HG02763 (cell line): ENCODE measurements at regions not wholly inside any gene's neighbourhood (a gene's known extent, or its start where the extent isn't known, plus 50 kb on each side); places are given as distances from the start of the nearest gene placed in this dataset.

ENCODE experiments used
- ATAC-seq: cut with Tn5 transposase; IDR thresholded peaks from one replicate; pipeline ENCODE4 v1.9.1; 2021; ENCODE audit warnings: mild to moderate bottlenecking, moderate library complexity; ENCODE audit not compliant: unreplicated experiment

DNA sequence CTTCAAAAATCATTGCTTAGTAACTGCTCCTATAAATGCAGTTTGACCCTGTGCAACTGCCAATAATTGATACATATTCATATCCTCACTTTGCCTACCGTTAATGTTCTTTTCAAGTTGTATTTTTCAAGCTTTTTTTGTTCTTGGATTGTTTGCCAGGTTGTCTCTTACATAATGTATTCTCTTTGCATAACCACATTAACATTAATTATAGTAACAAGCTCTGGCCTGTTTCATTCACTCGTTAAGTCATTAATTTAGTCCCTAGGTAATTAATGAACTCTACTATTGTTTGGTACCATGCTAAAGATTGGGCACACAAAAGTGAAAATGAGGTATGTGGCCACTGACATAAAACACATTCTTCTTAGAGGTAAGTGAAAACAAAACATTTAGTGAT, 1338.8 kb downstream of the NSUN3 start:
- no peak for ATAC-seq

DNA sequence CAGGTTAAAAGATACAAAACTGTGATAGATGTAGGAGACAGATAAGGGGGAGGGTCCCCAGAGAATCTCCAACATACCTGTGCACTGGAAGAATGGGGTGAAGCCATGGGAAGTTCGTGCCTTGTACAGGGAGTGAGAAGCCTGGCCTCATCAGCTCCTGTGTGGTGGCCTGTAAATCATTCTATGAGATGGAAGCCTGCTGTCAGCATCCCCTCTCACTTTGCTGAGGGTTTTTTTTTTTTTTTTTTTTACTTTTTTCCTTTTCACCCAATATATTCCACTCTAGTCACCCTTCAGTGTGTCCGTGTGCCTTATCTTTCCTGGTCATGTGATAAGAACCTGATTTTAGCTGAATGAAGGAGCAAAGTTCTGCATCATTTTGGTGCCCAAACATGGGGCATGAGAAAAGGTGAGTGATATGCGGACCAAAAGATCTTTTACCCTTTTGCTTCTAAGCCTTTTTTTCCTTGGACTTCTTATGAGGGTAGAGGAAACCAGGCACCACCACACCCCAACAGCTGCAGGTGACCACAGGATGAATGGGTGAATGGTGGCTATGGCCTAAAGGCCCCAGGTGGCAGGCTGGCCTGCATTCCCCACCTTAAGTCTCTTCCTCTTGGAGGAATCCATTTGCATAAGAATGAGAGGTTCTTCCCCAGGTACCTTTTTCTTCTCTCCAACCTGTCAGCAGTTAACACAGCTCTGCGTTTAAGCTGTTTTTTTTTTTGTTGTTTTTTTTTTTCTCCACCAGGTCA, 1345.0 kb downstream of the NSUN3 start:
- no peak for ATAC-seq

DNA sequence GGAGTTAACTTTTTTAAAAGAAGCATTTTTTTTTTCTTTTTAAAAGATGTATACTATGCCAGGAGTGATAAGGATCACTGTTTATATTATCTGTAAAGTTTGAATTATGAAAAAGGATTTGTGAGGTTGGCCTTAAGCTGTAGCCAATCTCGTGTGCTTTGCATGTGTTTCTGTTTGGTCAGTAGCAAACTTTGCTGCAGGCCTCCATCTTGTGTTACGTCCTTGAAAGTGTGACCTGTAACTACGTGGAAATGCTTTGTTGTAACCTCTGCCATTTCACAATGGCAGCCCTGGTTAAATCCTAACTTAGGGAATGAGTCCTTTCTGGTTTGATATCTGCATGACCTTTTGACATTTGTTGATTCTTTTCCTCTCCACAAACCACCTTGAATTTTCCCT, 1345.6 kb downstream of the NSUN3 start:
- no peak for ATAC-seq

DNA sequence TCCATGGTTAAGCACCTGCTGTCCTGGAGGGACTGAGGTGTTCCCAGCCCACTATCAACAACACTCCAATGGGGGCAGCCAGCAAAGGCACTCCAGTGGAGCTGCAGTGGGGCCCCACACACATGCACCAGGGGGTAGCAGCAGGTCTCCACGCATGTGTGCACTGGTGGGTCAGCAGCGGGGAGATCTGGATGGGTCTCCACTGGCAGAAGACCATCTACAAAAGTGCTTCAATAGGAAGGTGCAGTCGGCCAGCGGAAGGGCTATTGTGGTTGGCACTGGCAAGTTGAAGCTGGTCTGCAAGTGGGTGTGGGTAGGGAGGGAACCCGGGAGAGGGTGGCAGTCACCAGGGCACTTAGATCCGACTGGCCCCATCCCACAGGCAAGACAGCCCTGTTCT, 1355.4 kb downstream of the NSUN3 start:
- ATAC-seq, result no peak

DNA sequence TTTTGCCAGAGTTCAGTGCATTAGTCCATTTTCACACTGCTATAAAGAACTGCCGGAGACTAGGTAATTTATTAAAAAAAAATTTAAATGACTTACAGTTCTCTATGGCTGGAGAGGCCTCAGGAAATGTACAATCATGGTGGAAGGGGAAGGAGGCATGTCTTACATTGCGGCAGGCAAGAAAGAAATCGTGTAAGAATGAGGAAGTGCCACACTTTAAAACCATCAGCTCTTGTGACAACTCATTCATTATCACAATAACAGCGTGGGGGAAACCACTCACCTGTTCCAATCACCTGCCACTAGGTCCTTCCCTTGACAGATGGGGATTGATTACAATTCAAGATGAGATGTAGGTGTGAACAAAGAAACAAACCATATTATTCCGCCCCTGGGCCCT, 1361.4 kb downstream of the NSUN3 start:
- ATAC-seq, result no peak

DNA sequence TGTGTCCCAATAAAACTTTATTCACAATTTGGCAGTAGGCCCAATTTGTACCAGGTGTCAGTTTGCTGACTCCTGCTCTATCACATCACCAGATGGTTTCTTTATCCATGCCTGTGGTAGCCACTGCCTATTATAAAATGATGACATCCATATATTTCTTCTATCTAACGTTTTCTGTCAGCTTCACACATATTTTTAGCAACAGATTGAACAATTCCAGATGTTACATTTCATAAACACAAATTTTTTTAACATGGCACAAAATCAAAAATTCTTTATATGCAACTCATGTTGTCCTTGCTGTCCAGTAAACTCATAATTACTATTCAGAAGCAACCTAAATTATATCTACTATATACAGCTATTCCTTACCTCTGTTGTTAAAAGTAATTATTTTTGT, 1371.6 kb downstream of the NSUN3 start:
- no peak for ATAC-seq

DNA sequence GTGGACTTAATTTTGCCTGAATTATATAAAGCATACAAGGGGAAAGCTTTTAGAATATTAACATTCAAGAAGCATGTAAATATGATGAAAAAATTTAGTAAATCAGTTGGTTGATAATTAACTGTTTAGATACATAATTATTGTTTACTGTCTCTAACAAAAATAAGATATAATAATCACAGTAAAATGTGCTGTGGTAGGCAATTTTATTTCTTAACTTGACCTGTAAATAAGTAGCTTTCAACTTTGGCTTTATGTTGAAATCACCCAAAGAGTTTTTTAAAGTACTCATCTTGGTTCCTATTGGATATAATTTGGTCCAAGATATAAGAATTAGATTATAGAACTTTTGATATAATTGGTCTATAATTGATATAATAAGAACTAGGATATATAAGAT, 1374.5 kb downstream of the NSUN3 start:
- no peak for ATAC-seq

DNA sequence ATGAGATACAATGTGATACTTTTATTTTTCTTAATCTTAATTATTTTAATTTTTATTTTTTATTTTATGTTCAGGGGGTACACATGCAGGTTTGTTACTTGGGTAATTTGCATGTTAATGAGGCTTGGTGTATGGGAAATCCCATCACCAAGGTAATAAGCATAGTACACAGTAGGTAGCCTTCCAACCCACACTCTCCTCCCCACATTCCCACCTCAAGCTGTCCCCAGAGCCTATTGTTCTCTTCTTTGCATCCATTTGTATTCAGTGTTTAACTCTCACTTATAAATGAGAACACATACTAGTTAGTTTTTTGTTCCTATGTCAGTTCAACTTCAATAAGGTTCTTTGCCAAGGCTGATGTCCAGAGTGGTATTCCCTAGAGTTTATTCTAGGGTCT, 1375.4 kb downstream of the NSUN3 start:
- ATAC-seq, result no peak

DNA sequence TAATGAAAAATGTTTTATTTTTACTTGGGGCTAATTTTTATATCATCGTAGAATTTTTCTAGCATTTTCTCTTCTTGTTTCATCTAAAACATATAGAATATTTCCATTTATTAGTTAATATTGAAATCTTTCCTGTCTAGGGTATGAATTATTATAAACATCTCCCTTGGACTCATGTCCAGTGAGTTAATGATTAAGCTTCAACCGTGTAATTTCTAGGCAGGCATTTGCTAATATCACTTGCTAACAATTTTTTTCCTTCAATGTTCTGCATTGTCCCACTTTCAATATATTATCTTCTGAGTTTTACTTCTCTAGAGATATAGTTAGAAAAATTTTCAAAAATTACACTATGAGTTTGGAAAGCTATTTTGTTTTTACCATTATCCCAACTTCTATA, 1371.6 kb upstream of the EPHA6 start:
- no peak for ATAC-seq

DNA sequence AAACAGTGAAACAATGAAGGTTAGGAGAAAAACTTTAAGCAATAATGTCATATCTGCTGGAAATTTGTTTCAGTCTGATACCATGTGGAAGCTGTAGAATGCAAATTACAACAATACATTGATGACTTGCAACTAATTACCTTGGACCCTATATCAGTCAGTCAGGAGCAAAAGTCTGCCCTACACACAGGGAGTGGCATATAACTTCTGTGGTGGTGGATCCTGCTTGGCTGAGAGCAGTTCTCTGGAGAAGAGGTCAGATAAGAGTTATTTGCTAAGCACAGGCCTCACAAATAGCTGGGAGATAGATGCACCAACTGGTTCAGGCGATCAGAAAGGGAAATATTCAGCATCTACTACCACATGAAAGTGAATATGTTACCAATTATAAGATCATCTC, 1364.6 kb upstream of the EPHA6 start:
- no peak for ATAC-seq

DNA sequence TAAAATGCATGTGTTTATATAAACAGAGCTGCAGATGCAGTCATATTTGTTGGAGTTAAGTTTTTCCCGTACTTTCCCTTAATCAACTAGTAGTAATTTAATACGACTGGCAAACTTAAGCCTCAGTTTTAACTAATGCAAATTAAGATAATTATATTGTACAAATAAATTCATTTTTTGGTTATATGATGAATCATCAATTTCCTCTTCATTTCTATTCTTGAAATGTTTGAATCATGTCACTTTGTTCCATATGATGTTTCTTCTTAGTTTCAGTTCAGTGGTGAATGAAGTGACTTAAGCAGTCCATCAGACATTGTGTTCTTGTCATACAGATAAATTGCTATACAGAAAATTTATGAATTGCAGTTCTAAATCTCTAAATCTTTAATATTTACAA, 1361.2 kb upstream of the EPHA6 start:
- ATAC-seq, result no peak

DNA sequence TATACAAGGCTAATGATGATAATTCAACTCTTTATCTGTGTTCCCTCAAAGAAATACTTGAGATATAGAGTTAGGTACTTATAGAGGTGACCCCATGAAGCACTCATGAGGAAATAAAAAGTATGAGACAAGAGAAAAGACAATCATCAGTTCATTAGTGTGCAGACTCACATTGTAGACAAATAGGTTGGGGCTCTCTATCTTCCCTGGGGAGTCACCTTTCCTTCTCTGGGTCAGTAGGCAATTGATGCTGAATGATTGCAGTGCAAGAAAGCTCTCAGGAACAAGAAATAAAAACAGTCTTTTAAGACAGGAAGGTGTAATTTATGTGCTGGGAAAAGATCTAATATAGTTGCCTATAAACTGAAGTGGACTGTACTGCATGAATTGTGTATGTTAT, 1357.6 kb upstream of the EPHA6 start:
- no peak for ATAC-seq

DNA sequence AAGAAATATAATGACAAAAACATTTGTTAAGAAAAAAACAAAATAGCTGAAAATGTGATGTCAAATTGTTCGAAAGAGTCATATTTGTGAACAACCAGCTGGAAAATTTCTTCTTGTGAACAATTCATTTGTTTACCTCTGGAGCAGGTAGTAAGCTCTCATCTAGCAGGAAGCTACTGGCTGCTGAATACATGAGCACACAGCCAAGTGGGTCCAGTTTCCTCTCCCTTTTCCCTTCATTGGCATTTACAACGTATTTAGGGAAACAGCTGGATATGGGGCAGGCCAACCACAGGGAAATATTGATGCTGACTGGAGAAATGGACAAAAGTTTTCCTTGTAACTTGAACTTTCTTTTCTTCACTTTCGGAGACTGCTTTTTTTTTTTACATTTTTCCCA, 1354.7 kb upstream of the EPHA6 start:
- ATAC-seq, result no peak

DNA sequence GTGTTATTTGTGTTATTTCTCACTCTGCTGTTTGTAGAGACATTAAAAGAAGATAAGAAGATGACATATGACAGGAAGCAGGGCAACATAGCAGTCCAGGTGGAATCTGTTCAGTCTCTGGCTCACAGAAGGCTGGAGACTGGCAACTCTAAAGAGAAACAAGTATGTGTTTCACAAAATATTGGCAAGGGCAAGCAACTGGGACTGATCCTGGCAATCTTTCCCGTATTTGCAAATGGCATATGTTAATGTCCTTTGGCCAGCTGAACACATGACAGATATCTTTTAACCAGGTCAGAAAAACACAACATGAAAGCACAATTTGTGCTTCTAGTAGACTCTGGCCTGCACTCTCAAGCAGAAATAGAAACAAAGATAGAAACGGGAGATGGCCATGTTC, 1354.1 kb upstream of the EPHA6 start:
- no peak for ATAC-seq

DNA sequence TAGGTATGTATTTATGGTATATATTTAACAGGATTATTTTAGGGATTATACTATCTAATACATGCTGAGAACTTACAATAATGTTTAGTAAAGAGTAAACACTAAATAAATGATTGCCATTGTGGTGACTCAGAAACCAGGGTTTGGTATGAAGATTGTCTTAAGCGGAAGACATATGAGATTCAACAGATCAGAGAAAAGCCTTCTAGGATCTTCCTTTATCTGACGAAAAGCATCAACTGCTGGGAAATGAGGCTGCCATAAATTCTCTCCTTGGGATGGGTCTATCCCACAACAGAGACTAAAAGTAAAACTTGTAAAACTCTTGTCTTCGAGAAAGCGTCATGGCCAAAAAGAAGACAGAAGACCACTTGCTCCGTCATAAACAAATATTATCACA, 1352.2 kb upstream of the EPHA6 start:
- ATAC-seq, result no peak

DNA sequence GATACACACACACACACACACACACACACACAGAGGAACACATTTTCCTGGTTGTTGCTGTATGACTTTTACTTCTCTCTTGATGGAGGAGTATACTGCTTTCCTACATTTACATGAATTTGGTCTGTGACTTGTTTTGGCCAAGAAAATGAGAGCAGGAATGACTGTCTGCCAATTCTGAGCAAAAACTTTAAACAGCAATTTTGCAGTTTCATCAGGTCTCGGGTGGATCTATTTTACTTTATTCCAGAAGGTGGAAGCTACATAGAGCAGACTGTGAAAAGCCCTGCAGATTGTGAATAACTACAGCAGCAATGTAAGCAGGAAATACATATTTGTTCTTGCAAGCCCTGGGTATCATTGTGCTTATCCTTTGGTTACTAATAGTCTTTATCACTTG, 1350.0 kb upstream of the EPHA6 start:
- no peak for ATAC-seq

DNA sequence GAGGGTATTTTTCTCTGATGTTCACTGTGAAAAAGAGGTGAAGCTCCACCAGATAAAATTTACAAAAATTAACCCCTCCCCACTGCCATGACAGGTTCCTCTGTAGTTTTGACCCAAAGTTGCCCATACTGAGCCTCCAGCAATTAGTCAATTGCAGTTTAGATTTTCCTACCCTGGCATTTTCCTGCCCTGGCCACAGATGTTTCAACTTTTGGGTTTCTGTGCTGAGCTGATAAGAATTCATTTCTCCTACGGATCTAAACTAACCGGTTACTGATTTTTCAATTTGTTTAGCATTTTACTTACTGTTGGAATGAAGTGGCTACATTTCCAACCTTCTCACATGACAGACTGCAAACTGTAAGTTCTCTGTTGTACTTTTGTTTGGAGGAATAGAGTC, 1346.1 kb upstream of the EPHA6 start:
- ATAC-seq, result no peak

DNA sequence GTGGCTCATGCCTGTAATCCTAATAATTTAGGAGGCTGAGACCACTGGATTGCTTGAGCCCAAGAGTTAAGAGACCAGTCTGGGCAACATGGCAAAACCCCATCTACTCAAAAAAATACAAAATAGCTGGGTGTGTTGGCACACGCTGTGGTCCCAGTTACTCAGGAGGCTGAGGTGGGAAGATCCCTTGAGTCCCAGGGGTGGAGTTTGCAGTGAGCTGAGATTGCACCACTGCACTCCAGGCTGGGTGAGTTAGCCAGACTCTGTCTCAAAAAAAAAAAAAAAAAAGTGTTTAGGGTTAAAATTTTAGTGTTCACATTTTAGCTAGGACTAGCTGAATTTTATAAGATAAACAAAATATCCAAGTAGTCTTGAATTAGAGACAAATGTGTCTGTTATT, 1340.1 kb upstream of the EPHA6 start:
- no peak for ATAC-seq

DNA sequence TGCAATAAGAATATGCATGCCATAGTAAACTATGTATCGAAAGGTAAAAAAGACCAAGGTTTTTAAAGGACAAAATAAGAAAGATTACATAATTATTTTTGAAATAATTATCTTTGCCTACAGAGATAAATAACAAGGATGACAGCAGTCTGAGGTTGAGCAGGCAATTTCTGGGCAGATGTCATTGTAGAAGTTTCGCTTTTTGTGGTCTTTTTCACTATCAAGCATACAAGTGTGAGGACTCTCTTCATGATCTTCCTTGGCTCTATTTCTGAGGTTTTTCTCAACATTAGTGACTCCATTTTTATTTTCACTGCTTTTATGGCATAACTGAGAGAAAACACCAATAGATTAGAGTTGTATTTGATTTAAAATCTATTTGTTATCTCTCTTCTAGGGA, 1337.9 kb upstream of the EPHA6 start:
- ATAC-seq, result no peak

DNA sequence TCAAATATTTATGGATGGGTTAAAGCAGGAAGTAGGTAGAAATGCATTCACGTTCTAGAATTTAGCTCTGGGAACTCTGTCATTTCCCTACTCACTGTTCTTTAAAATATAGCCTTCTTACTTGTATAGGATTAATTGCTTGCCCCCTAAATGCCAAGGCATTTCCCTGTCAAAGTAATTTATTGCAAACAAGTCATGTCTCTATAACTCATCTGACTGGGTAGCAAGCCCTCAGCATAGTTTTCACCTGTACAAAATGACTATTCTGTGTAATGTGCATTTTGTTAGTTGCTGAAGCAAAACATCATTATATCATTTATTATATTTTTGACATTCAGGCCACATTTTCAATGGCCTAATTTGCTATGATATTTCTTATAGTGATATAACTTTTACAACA, 1308.2 kb upstream of the EPHA6 start:
- no peak for ATAC-seq

DNA sequence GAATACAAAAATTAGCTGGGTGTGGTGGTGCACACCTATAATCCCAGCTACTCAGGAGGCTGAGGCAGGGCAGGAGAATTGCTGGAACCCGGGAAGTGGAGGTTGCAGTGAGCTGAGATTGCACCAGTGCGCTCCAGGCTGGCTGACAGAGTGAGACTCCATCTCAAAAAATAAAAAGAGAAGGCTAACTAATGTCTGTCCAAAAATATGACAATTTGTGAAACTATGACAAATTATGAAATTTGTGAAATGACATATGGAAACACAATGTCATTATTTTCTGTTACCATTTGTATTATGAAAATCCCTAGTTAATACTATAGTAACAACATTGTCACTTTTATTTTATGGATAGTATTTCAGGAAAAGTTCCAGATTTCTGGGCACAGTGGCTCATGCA, 1306.3 kb upstream of the EPHA6 start:
- ATAC-seq, result no peak

DNA sequence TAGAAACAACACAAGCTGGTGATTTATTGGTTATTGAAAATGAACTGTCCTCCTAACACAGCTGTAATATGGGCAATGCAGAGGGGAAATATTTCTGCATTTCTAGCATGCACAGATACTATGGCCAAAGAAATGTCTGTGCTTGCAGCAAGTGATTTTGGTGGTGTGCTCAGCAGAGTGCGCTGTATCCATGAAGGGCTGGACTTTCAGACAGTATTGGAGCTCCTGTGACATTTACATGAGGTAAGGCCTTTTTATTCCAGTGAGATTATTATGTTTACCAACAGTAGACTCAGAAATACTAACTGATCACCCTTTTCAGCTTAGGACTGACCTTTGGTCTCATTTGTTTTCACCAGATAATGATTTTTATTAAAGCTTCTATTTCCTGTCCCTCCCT, 1302.6 kb upstream of the EPHA6 start:
- no peak for ATAC-seq

DNA sequence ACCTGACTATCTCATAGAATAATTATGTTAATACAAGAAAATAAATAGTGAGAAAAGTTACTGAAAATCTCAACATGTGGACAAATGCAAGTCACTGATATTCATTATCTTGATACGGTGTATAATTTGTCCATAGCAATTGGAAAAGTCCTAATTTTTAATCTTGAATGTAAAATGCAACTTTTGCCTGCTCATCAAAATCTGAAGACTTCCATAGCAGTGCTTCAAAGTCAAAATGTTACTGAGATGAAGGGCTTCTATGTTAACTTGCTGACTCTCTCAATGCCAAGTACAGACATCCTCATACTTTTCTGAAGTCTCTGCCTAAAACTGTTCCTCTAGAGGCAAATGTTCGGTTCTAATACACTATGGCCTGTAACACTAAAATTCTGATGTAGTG, 1300.1 kb upstream of the EPHA6 start:
- no peak for ATAC-seq
